ENCODE measurements at regions not wholly inside any gene's neighbourhood (a gene's known extent, or its start where the extent isn't known, plus 50 kb on each side); places are given as distances from the start of the nearest gene placed in this dataset.
"Not testable (repeated sequence)": the region's sequence is repeated elsewhere in the genome, so short reads cannot be mapped to it uniquely, and the experiment has no call there.

DNA sequence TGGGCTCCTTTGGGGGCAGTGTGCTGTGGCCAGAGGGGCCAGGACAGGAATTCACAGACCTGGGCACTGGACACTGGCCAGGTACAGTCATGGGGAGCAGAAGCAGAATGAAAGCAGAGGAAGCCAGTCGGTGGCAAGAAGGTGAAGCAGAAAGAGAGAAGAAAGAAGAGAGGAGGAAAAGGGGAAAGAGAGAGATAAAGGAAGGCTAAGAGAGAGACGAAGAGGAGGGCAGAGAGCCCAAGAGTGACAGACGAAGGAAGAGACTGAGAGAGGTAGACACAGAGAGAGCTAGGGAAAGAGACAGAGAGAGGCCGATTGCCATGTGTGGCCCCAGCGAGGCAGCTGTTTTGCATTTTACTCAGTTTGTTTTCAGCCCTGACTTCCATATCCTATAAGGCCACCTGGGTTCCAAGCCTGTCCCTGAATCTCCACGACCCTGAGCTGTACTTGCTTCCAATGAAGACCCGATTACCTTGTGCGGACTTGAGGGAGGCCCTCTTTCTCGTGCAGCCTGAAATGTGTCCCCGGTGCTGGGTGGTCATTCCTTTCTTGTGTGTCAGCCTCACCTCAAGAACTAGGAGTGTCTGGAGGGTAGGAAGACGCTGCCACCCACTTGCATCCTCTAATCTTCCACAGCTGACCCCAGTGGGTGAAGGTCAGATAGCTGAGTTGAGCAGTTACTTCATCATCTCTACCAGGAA, 73.9 kb downstream of the LSM3 start:
- DNase-seq: no peak

- DNase-seq: no peak
Measured at GRCh38 chr3:14253022-14253706, 74.5 kb downstream of the LSM3 start.

DNA sequence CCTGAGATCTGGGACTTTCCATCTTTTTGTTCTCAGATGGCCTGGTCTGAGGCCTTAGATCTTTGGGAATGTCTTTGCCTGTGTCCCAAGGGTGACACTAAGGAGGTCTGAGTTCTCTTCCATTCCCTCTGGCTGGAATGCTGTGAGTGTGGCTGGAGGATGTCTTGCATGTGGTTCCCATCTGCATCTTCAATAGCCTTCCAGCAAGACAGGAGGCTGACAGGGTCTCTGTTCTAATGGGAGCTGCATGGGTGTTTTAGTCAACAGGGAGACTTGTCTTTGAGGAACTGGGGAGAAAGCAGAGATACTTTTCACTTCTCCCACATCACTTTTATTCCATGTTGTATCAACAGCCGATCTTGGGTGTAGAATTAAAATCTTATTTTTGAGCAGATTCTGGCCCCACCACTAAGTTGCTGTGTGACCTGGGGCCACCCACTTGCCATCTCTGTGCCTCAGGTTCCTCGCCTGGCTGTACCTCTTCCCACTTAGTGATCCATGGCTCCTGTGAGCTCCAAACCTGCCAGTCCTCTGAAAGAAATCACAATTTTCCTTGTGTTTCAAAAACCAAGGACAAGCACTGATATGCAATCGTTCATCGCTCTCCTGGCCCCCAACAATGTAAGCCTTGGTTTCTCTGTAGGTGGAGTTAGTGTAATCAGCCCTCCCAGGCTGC, 75.2 kb downstream of the LSM3 start:
- no peak for DNase-seq

DNA sequence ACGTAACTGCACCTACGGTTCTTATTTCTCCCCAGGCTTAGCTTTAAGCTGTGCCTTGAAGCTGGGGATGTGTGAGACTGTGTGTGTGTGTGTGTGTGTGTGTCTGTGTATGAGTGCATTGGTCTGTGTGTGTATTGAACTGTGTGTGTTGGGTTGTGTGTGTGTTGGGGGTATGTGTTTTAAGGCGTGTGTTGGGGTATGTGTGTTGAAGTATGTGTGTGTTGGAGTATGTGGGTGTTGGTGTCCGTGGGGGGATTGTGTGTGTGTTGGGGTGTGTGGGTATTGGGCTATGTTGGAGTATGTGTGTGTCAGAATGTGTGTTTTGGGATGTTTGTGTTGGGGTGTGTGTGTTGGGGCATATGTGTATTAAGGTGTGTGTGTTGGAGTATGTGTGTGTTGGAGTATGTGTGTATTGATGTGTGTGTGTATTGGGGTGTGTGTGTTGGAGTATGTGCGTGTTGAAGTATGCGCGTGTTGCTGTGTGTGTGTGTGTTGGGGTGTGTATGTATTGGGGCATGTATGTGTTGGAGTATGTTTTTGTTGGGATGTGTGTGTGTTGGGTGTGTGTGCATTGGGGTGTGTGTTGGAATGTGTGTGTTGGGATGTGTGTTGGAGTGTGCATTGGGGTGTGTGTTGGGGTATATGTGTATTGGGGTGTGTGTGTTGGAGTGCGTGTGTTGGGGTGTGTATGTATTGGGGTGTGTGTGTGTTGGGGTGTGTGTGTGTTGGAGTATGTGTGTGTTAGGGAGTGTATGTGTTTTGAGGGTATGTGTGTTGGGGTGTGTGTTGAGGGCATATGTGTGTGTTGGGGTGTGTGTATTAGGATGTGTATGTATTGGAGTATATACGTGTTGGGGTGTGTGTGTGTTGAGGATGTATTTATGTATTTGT, 76.4 kb downstream of the LSM3 start:
- DNase-seq: no peak

DNA sequence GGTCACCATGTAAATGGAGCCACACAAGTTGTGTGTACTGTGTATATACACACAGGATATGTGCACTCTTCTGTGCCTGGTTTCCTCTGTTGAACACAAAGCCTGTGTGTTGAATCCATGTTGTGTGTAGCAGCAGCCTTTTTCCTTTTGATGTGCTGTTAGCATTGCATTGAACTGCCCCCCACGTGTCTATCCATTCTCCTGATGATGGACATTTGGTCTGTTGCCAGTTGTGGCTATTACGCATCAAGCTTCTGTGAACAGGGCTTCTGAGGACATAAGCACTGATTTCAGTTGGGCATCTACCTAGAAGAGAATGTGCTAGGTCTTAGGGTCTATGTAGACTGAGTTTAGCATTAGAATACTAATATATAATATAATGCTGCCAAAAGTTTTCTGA, 77.4 kb downstream of the LSM3 start:
- no peak for DNase-seq

DNA sequence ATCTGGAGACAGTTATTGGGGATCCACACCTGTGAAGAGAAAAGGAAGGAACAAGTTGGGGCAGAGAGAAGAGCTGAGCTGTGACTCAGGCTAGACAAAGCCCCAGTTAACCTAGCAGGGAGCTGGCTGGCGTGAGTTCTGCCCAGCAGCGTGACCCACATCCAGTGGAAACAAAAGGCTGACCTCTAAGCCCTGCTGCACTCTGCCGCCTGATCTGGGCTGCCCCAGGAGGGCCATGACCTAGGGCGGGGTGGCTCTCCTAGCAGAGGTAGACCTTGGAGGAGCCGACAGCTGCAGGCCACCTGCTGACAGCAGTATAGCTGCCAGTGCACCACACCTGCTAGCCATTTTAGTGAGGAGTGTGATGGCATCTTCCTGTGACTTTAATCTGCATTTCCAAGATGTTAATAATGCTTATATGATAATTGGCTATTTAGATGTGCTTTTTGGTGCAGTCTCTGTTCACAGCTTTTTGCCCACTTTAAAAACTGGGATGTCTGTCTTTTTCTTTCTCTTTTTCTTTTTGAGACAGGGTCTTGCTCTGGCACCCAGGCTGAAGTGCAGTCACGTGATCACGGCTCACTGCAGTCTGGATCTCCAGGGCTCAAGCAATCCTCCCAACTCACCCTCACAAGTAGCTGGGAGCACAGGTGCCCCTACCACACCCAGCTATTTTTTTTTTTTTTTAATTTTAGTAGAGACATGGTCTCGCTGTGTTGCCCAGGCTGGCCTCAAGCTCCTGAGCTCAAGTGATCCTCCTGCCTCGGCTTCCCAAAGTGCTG, 78.1 kb downstream of the LSM3 start:
- no peak for DNase-seq

- no peak for DNase-seq
Measured at GRCh38 chr3:14258906-14259904, 80.6 kb downstream of the LSM3 start.

DNA sequence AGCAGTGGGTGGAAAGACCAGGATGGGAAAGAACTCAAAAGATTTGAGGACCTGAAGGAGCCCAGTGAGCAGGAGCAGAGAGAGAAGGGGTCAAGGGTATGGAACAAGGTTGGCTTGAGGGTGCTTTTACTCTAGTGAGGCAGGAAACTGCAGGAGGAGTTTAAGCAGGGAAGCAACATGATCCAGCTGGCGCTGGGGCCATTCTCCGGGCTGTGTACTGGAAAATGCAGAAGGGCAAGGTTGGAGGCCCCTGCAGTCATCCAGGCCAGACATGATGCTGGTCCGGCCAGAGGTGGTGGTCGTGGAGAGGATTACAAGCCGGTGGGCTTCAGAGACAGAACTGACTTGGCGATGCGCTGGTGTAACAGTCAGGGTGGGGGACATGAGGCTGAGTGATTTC, 81.8 kb downstream of the LSM3 start:
- no peak for DNase-seq

GRCh38 chr3:14261229-14261628, 82.6 kb downstream of the LSM3 start:
- peak; percentile 83 for DNase-seq

DNA sequence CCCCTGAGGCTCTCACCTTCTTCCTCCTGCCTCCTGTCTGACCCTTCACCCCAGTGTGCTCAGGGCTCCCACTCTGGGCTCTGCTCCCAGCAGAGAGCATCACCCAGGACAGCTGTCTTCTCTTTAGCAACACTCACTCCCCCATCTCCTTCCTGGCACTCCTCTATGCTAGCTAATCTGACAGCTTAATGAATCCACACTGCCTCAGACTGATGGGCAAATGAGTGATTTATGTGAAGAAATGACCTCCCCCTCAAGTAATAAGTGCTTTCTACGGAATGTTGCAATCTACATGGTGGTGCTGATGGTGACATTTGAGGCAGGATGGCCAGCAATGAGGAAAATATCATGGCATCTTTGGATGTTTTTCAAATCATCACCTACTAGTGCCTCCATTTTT, 83.6 kb downstream of the LSM3 start:
- no peak for DNase-seq

DNA sequence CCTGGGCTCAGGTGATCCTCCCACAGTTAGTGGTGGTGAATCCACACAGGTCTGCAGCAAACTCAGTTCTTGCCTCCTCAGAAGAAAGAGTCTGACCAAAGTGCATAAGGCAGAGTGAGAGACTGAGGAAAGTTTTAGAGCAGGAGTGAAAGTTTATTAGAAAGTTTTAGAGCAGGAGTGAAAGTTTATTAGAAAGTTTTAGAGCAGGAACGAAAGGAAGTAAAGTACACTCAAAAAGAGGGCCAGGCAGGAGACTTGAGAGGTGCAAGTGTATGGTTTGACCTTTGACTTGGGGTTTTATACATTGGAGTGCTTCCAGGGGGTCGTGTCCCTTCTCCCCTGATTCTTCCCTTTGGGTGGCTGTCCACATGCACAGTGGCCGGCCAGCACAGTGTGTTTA, 84.2 kb downstream of the LSM3 start:
- no peak for DNase-seq

GRCh38 chr3:14263317-14264005, 84.8 kb downstream of the LSM3 start:
- DNase-seq: no peak

GRCh38 chr3:14265246-14265962, 86.8 kb downstream of the LSM3 start:
- no peak for DNase-seq

GRCh38 chr3:14266361-14266760, 87.7 kb downstream of the LSM3 start:
- no peak for DNase-seq

DNA sequence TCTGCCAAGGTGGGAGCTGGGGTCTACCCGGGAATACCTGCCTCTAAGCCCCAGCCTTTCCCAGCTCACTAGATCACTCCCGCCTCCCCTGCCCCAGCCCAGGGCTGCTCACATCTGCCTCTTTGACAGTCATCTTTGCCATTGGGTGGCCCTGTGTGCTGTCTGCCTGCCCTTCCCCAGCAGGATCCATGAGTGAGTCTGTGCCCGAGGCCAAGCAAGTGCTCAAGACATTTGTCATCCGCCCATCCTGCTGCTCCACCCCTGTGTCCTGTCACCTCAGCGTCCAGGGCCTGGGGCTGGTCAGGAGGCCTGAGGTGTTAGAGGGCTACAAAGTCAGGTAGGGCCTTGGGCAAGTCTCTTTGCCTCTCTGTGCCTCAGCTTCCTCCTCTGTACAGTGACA, 89.4 kb downstream of the LSM3 start:
- DNase-seq: no peak

DNA sequence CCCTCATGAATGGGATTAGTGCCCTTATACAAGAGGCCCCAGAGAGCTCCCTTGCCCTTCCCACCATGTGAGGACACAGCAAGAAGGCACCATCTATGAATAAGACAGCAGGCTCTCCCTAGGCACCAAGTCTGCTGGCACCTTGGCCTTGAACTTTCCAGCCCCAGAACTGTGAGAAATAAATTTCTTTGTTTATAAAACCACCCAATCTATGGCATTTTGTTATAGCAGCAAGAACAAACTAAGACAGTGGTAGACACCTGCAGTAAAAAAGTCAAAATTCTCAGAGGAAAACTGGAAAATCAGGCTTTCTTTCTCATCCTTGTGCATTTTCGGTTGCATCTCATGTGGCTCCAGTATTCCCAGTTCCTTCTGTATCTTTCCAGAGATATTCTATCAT, 90.3 kb downstream of the LSM3 start:
- DNase-seq: no peak

DNA sequence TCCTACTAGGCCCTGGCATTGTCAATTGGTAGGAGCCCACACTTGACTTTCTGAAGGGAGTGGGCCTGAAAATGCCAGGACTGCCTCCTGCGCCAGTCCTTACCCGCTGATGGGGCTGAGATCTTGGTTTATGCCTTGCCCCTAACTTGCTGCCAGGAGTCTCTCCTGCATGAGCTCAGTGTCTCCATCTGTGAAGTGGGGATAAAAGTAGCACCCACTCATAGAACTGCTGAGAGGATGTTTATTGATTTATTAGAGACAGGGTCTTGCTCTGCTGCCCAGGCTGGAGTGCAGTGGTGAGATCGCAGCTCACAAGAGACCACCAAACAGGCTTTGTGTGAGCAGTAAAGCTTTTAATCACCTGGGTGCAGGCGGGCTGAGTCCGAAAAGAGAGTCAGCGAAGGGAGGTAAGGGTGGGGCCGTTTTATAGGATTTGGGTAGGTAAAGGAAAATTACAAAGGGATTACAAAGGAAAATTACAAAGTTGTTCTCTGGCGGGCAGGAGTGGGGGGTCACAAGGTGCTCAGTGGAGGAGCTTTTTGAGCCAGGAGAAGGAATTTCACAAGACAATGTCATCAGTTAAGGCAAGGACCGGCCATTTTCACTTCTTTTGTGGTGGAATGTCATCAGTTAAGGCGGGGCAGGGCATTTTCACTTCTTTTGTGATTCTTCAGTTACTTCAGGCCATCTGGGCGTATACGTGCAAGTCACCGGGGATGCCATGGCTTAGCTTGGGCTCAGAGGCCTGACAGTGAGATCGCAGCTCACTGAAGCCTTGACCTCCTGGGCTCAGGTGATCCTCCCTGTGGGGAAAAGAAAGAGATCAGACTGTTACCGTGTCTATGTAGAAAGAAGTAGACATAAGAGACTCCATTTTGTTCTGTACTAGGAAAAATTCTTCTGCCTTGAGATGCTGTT, 93.7 kb downstream of the LSM3 start:
- not testable (repeated sequence) for DNase-seq

DNA sequence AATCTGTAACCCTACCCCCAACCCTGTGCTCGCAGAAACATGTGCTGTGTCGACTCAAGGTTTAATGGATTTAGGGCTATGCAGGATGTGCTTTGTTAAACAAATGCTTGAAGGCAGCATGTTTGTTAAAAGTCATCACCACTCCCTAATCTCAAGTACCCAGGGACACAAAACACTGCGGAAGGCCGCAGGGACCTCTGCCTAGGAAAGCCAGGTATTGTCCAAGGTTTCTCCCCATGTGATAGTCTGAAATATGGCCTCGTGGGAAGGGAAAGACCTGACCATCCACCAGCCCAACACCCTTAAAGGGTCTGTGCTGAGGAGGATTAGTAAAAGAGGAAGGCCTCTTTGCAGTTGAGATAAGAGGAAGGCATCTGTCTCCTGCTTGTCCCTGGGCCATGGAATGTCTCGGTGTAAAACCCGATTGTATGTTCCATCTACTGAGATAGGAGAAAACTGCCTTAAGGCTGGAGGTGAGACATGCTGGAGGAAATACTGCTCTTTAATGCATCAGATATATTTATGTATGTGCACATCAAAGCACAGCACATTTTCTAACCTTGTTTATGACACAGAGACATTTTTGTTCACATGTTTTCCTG, 94.4 kb downstream of the LSM3 start:
- DNase-seq: peak; percentile 27
